NB4 (cell line): ENCODE measurements at regions not wholly inside any gene's neighbourhood (a gene's known extent, or its start where the extent isn't known, plus 50 kb on each side); places are given as distances from the start of the nearest gene placed in this dataset.

ENCODE experiments used
- MYC ChIP-seq: IDR thresholded peaks from 2 replicates; pipeline ENCODE4 v1.6.1; 2011; ENCODE audit warnings: low read depth, low read length
- POLR2A ChIP-seq: IDR thresholded peaks from 2 replicates; pipeline ENCODE4 v1.6.1; 2011; ENCODE audit warnings: mild to moderate bottlenecking; ENCODE audit not compliant: insufficient read length; ENCODE audit errors: extremely low read depth
- TF ChIP-seq, protein P1 (sequence below): IDR thresholded peaks from one replicate; pipeline ENCODE4 v1.5.1; 2012; ENCODE audit warnings: low read depth, low read length

DNA sequence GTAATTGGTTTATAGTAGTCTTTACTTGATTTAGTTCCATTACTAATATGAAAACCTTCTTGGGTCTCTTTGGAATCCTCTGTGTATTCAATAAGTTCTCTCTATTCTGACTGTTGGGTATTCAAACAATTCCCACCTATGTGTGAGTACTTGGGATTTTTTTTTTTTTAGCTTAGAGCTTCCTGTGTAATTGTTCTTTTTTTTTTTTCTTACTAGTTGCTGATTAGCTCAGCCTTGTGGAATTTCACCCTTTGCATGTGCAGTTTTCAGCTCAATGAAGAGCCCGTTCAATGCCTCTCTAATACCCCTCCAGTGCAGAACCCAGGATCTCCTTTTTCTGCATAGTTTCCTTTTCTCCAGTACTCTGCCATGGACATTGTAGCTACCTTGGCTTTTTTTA, 339.1 kb upstream of the GALNT5 start:
- TF ChIP-seq POLR2A (no peak), MYC (no peak)
- TF ChIP-seq, protein P1, sequence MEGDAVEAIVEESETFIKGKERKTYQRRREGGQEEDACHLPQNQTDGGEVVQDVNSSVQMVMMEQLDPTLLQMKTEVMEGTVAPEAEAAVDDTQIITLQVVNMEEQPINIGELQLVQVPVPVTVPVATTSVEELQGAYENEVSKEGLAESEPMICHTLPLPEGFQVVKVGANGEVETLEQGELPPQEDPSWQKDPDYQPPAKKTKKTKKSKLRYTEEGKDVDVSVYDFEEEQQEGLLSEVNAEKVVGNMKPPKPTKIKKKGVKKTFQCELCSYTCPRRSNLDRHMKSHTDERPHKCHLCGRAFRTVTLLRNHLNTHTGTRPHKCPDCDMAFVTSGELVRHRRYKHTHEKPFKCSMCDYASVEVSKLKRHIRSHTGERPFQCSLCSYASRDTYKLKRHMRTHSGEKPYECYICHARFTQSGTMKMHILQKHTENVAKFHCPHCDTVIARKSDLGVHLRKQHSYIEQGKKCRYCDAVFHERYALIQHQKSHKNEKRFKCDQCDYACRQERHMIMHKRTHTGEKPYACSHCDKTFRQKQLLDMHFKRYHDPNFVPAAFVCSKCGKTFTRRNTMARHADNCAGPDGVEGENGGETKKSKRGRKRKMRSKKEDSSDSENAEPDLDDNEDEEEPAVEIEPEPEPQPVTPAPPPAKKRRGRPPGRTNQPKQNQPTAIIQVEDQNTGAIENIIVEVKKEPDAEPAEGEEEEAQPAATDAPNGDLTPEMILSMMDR: no peak
